KOPT-K1 (cell line): ENCODE measurements at regions not wholly inside any gene's neighbourhood (a gene's known extent, or its start where the extent isn't known, plus 50 kb on each side); places are given as distances from the start of the nearest gene placed in this dataset.

Experiments
- H3K27ac ChIP-seq: fragments of 200-600 bp; sonication (generic); 2 replicates; pipeline ENCODE4 v1.5.1; 2016; ENCODE audit warnings: antibody characterized with exemption, mild to moderate bottlenecking, low read depth, low read length; ENCODE audit not compliant: poor library complexity, severe bottlenecking
- H3K36me3 ChIP-seq: fragments of 200-600 bp; sonication (generic); 2 replicates; pipeline ENCODE4 v1.5.1; 2017; ENCODE audit warnings: antibody characterized with exemption, mild to moderate bottlenecking, low read length, moderate library complexity; ENCODE audit not compliant: insufficient read depth
- H3K9me3 ChIP-seq: fragments of 200-600 bp; sonication (generic); 2 replicates; pipeline ENCODE4 v1.5.1; 2017; ENCODE audit warnings: antibody characterized with exemption, low read length, mild to moderate bottlenecking; ENCODE audit not compliant: insufficient read depth, poor library complexity, severe bottlenecking

DNA sequence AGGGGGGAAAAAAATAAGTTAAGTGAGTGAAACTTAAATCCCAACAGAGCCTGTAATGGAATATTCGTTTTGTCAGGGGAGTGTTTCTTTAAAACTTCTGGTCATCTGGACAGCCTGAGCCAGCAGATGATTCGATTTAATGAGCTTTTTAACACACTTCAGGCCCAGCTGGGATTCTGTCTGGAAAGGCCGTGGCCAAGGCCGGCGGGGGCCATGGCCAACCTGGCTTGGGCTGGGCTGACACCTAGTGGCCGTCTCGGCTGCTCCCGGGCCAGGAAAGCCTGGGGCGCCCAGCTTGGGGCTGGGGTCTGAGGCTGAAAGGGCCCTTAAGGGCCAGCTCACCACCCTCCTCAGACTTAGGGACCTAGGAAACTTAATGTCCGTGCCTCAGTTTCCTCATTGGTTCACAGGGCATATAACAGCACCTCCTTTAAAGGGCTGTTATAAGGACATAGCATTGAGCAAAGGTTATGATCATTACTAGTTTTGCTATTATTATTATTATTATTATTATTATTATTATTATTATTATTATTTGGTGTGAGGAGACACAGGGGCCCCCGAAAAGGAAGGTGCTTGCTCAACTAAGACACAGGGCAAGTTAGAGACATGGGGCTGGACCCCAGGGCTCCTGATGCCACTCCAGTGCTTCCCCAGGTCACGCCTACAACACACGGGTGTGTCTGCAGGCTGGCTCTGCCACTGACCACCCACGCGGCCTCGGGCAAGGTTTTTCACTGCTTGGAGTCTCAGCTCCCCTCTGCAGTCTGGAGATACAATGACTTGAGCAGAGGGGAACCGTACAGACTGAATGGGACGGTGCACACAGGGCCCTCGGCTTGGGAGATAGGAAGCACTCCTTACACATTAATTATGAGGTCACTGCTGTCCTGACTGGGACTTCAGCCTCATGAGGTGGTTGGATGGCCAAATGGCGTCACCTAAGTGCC, 84.0 kb downstream of the SYNE3 start:
- Histone ChIP-seq H3K27ac (no peak overlapping the region), H3K36me3 (peaks cover 46% of the 10 kb centered on the region; the same call in 1 of the 2 replicates), H3K9me3 (no peaks in the 10 kb centered on the region)

DNA sequence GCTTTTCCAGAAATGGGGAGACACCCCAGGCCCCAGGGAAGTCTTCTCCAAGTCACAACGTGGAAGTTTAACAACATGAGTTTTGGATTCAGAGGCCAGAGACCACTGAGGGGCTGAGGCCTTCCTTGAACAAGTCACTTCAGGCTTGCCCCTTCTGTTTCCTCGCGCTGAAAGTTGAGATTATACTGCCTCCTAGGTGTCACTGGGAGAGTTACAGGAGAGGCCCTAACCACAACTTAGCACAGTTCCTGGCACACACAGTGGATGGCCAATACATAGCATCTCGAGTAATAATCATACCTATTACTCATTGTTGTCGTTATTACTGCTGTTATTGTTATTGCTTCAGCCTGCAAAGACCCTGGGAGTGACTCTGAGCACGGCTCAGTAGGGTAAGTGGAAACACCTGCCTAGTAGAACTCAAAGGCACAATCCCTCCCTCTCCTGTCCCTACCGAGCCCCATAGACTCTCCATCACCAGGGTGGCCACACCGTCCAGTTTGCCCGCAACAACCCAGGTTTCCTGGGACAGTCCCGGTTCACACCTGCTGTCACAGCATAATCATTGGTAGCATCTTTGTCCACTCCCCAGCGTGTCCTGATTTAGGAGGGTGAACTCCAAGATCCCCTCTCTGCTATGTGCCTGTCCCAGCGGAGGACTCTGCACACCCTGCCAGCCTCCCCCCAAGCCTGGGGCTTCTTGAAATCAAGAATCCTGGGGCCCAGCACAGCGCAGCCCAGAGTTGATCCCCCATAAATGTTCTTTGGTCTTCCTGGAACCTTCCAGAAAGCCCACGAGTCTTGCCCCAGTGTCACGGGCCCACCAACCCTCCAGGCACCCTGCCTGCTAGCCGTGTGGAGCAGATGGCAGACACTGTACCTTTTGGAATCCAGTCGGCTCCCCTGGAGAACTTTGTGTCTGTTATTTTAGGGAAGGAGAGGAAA, 85.0 kb downstream of the SYNE3 start:
- Histone ChIP-seq H3K9me3 (no peaks in the 10 kb centered on the region), H3K36me3 (peaks cover 36% of the 10 kb centered on the region; the same call in 1 of the 2 replicates), H3K27ac (no peak overlapping the region)

DNA sequence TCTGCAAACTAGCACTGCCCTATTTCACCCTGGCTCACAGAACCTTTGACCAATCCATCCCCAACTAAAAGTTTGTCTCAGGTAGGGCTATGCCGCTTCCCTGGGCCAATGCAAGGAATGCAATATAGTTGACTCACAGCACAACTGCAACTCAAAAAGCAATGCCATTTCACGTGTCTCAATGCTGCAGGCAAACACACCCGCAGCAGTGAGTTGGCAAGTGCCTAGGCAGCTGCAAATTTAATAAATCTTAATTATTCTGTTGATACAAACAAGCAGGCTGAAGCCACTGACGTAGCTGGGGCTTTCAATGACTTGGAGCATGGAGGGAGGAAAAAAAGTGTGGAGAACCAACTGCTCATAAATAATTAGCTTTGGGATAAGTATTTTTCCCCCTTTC, 87.9 kb downstream of the SYNE3 start:
- Histone ChIP-seq H3K27ac (no peak overlapping the region), H3K9me3 (no peaks in the 10 kb centered on the region), H3K36me3 (peaks cover 19% of the 10 kb centered on the region; the same call in 1 of the 2 replicates)

DNA sequence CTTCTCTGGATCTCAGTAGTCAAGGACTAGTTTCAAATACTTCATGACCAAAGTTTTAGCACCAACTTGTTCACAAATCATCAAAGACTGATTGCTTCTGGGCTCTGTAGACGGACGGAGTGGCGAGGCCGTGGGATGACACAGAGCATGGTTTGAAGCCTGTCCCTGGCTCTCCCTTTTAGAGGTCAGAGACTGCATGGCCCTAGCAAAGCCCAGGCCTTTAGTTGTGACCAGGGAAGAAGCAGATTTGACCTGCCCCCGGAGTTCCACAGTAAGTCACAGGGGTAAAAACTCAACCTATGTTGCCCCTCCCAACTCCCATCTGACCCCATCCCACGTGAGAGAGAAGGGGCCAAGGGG, 90.4 kb downstream of the SYNE3 start:
- H3K36me3 ChIP-seq, result no peaks in the 10 kb centered on the region; the same call in 1 of the 2 replicates
- H3K9me3 ChIP-seq, result no peaks in the 10 kb centered on the region
- no peak overlapping the region for H3K27ac ChIP-seq

DNA sequence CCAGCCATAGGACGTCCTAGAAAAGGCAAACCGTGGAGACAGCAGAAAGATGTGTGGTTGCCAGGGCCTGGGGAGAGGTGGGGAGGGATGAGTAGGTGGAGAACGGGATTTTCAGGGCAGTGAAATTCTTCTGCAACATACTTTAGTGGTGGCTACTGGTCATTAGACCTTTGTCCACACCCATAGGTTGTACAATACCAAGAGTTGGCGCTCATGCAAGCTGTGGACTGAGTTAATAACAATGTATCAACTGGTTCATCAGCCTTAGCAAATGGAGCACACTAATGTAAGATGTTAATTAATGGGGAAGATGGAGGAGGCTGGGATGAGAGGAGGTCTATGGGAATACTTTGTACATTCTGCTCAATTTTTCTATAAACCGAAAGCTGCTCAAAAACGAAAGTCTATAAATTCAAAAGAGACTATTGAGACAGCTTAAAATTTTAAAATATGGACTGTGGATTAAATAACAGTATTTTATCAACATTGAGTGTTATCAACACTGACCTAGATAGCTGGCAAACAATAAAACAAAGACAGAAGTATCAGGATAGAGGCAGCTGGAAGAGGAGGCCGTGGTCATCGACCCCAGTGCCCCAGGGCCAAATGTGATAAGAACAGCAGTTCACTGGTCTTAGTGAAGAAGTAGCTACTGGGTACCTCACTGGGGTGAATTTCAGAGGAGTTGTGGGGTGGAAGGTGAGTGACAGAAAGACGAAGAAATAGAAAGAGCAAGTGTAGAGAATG, 90.9 kb downstream of the SYNE3 start:
- no peaks in the 10 kb centered on the region; the same call in 1 of the 2 replicates for H3K36me3 ChIP-seq
- no peak overlapping the region for H3K27ac ChIP-seq
- H3K9me3 ChIP-seq, result no peaks in the 10 kb centered on the region

DNA sequence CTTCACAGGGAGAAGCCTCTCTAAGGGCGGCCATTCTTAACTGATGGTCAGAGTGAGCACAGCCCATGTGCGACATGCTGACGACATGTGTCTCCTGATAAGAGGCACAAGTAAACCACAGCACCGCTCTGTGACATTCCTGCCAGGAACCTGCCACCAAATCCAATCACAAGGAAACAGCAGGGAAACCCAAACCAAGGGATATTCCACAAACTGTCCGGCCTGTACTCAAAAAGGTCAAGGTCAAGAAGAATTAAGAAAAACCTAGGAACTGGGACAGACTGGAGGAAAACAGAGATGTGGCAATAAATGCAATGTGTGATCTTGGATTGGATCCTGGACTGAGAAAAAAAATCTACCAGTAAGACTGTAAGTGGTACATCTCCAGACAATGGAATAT, 91.9 kb downstream of the SYNE3 start:
- Histone ChIP-seq H3K27ac (no peak overlapping the region), H3K9me3 (no peaks in the 10 kb centered on the region), H3K36me3 (no peaks in the 10 kb centered on the region; the same call in 1 of the 2 replicates)

DNA sequence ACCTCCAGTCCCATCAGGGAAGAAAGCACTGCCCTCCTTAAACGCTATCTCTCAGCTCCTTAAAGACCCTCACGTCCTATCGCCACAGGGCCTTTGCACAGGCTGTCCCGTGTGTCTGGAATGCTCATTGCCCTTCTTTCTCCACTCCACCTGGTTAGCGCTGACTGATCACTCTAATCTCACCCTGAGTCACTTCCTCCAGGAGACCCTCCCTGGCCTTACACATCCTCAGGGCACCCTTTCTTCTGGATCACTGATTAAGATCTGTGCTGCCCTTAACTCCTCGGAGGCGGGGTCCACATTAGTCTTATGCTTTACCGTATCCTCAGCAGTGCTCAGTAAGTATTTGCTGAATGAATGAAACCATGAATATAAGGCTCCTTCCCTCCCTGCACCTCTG, 94.7 kb downstream of the SYNE3 start:
- Histone ChIP-seq H3K36me3 (peaks cover 1% of the 10 kb centered on the region; the same call in 1 of the 2 replicates), H3K9me3 (no peaks in the 10 kb centered on the region), H3K27ac (no peak overlapping the region)

DNA sequence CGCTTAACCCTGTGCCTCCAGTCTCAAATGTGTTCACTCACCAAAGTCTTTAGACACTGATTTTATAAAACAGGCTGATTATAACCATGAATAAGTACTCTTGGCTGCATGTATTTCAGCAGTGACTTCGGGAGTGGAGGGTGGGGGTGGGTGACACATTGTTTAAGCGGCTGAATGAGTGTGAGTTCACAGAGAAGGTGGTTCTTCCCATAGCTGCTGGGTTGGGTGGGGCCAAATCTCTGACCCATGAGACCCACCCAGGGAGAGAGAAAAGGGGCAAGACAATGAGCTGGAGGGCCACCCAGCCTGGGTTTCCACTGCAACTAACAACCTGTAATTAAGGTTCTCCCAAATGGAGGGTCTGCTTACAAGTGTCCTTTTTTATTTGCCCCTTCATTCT, 96.4 kb downstream of the SYNE3 start:
- Histone ChIP-seq H3K36me3 (peaks cover 8% of the 10 kb centered on the region; the same call in 1 of the 2 replicates), H3K27ac (no peak overlapping the region), H3K9me3 (no peaks in the 10 kb centered on the region)

DNA sequence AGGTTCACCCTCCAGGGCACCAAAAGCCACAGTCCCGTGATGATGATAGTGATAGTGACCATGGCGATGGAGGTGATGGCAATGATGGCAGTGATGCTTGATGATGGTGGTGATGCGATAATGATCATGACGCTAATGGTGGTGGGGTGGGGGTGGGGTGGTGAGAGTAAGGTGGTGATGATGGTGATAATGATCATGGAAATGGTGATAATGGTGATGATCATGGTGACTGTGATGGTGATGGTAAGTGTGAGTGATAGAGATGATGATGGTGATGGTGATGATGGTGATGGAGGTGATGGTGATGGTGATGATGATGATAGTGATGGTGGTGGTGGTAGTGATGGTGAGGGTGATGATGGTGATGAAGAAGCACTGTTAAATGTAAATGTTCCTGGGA, 96.9 kb downstream of the SYNE3 start:
- no peak overlapping the region for H3K27ac ChIP-seq
- no peaks in the 10 kb centered on the region for H3K9me3 ChIP-seq
- peaks cover 8% of the 10 kb centered on the region; the same call in 1 of the 2 replicates for H3K36me3 ChIP-seq

DNA sequence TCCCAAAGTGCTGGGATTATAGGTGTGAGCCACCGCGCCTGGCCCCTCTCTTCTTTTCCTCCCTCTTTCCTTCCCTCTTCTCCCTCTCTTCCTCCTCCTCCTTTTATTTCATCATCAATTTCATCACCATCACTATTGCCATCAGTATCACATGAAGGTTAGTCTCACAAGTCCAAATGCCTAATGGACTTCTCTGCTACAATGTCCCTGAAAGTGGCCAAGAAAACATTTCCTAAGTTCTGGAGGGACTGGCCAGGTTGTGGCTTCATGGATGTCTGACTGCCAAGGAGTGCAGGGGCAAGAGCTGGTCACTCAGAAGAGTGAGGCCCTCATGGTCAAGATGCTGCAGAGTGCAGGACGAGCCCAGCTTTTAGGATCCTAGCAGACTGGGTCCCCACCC, 97.6 kb downstream of the SYNE3 start:
- Histone ChIP-seq H3K9me3 (no peaks in the 10 kb centered on the region), H3K36me3 (peaks cover 8% of the 10 kb centered on the region; the same call in 1 of the 2 replicates), H3K27ac (no peak overlapping the region)

DNA sequence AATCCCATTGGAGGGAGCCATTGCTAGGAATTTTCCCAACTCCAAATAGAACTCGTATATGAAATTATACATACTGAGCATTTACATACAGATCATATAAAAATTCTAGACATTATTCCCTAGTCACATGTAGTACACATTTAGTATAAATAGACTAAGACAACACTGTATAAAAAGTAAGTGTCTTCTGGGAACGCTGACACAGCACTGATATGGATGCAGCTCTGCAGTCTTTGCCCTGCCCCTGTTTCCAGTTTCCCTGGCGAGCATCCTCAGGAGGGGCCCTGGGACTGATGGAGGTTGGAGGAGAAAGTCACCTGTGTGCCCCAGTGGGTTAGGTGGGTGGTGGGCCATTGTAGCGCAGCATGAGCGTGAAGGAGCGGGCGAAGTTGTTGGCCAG, 97.8 kb upstream of the CLMN start:
- Histone ChIP-seq H3K27ac (no peak overlapping the region), H3K9me3 (no peaks in the 10 kb centered on the region), H3K36me3 (peaks cover 8% of the 10 kb centered on the region; the same call in 1 of the 2 replicates)

DNA sequence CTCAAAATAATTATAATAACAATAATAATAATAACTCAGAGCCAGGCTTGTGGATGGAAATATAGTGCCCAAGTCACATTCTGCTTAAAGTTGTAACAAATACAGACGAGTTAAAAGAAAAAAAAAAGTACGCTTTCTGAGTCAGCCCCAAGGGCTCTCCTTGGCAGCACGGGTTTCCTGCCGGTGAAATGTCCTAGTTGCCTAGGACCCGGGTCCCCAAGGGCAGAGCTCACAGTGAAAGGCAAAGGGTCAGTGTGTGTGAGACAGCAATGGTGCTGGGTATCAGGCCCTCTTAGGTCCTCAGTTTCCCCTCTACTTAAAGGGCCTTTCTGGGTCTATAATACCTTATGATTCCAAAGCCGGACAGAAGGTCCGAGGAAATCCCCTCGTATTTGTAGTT, 96.3 kb upstream of the CLMN start:
- H3K36me3 ChIP-seq, result peaks cover 8% of the 10 kb centered on the region; the same call in 1 of the 2 replicates
- H3K9me3 ChIP-seq, result no peaks in the 10 kb centered on the region
- H3K27ac ChIP-seq, result no peak overlapping the region

DNA sequence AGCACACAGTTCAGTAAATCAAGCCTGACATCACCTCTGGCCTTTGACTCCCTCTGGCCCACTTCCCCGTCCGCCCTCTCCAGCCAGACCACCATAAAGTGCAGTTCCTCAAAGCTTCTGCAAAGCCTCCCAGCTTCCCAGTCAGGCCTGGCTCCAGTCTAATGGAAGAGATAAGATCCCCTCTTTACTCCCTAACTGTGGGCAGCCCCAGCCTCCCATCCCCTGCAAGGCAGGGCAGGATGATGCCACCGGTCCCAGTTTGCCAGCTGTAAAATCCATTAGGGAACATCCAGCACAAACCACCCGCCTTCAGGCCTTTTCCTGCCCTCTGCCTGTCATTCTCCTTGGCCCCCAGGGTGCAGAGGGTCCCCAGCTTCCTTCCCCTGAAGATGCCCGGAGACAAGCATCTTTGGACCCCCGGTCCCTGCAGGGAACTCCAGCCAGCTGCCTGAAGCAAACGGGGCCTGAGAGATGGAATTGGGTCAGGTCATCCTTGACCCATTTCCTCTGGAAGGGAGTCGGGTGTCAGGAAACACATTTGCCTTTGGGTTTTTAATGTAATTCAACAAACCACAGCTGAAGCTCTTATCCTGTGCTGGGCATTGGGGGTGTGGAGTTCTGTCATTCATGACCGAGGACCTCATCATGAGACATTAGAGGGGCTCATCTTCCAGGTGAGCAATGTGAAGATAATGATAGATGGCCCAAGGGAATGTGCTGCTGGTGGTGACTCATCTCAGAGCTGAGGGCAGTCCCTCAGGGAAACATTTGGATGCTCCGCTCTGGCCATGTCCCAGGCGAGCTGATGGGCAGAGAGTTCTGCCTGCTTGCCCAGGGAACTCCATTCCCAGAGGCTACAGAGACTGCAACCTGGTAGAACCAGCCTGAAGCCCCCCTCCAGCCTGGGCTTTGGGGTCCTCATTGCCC, 93.8 kb upstream of the CLMN start:
- H3K36me3 ChIP-seq, result 0 out of 2 replicates have a peak, but pooled peaks cover 8% of the 10 kb centered on the region
- H3K27ac ChIP-seq, result no peak overlapping the region
- H3K9me3 ChIP-seq, result no peaks in the 10 kb centered on the region

DNA sequence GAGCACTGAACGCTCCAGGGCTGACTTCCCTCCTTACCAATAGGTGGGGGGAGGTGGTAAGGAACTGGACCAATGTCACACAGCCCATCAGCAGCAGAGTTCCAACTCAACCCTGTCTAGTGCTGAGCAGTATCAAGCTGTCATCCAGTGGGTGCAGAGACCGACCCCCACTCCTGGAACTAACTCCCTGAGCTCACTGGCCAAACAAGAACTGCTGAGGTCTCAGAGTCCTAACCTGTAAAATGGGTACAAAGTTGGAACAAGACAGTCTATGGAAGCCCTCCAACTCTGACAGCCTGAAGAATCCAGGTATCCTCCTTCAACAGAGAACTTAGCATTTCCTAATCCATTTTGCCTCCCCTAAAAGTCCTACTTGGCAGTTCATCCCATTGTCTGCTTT, 91.1 kb upstream of the CLMN start:
- Histone ChIP-seq H3K9me3 (no peaks in the 10 kb centered on the region), H3K36me3 (no peaks in the 10 kb centered on the region), H3K27ac (no peak overlapping the region)
